Mucosa of rectum (tissue), 2 donors: ENCODE measurements at regions not wholly inside any gene's neighbourhood (a gene's known extent, or its start where the extent isn't known, plus 50 kb on each side); places are given as distances from the start of the nearest gene placed in this dataset.

Source experiments
- H3K27ac ChIP-seq, 2 donors: one replicate each; pipeline ENCODE4 v1.7.0; 2013; ENCODE audit warnings: inconsistent platforms in 2 of 2, low read depth in 2 of 2, low read length in 2 of 2
- H3K27me3 ChIP-seq, 2 donors: one replicate each; pipeline ENCODE4 v1.7.0; 2013; ENCODE audit warnings: low read length in 2 of 2; ENCODE audit not compliant: control insufficient read depth in 2 of 2, insufficient read depth in 2 of 2
- H3K36me3 ChIP-seq, 2 donors: one replicate each; pipeline ENCODE4 v1.7.0; 2013; ENCODE audit warnings: low read length in 2 of 2; ENCODE audit not compliant: control insufficient read depth in 2 of 2, insufficient read depth in 2 of 2
- H3K4me1 ChIP-seq, 2 donors: one replicate each; pipeline ENCODE4 v1.7.0; 2013; ENCODE audit warnings: low read length in 2 of 2, mild to moderate bottlenecking in 1 of 2; ENCODE audit not compliant: control insufficient read depth in 2 of 2, insufficient read depth in 2 of 2
- H3K4me3 ChIP-seq, 2 donors: one replicate each; pipeline ENCODE4 v1.7.0; 2013; ENCODE audit warnings: low read length in 2 of 2
- H3K9ac ChIP-seq, 2 donors: one replicate each; pipeline ENCODE4 v1.7.0; 2013; ENCODE audit warnings: low read length in 2 of 2, low read depth in 1 of 2, mild to moderate bottlenecking in 1 of 2
- H3K9me3 ChIP-seq, 2 donors: one replicate each; pipeline ENCODE4 v1.7.0; 2013; ENCODE audit warnings: low read length in 2 of 2; ENCODE audit not compliant: control insufficient read depth in 2 of 2
- donor health status: healthy.
- donor health status: Normal muscosa, but diverticular disease.

DNA sequence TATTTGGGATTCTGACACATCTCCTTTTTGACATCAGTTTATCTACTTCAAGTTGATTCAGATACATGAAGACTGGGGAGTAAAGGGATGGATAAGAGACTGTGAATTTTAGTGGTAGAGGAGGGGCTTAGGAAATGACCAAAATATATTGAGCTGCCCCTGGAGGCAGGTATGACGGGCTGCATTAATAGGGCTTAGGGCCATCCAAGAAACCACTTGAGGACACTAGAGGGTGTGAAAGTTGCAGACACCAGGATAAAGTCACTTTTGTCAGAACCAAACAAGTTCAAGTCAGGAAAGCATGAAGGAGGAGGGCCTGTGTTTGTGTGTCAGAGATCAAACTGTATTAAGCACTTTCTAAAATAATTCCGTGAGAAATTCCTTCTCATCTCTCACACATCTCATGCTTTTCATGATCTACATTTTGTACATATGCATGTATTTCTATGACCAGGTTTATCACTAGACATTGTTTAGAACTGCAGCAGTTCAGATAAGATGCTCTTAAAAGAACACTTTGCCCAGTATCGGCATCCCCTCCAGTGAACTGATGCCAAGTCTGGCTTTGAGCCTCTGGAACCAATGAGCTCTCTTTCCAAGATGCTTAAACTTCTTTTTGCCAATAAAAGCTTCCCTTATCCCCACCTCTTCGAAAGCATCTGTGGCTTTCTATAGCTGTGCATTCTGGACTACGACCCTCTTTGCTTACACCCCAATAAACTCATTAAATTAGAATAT, 136.9 kb downstream of the SLC38A1 start:
- Histone ChIP-seq H3K36me3 (no peaks in the 10 kb centered on the region), H3K9me3 (no peaks in the 10 kb centered on the region), H3K9ac (no peak overlapping the region), H3K27me3 (no peaks in the 10 kb centered on the region), H3K27ac (no peak overlapping the region), H3K4me1 (no peaks in the 10 kb centered on the region), H3K4me3 (no peak overlapping the region)

- no peak overlapping the region for H3K4me3 ChIP-seq
- H3K9ac ChIP-seq, result no peak overlapping the region
- H3K27me3 ChIP-seq, result no peaks in the 10 kb centered on the region
- H3K36me3 ChIP-seq, result no peaks in the 10 kb centered on the region
- H3K27ac ChIP-seq, result no peak overlapping the region
- H3K9me3 ChIP-seq, result no peaks in the 10 kb centered on the region
- H3K4me1 ChIP-seq, result peaks cover 4 to 10% of the 10 kb centered on the region in 2 donors
Measured at GRCh38 chr12:46127656-46128055, 137.3 kb upstream of the SCAF11 start.

DNA sequence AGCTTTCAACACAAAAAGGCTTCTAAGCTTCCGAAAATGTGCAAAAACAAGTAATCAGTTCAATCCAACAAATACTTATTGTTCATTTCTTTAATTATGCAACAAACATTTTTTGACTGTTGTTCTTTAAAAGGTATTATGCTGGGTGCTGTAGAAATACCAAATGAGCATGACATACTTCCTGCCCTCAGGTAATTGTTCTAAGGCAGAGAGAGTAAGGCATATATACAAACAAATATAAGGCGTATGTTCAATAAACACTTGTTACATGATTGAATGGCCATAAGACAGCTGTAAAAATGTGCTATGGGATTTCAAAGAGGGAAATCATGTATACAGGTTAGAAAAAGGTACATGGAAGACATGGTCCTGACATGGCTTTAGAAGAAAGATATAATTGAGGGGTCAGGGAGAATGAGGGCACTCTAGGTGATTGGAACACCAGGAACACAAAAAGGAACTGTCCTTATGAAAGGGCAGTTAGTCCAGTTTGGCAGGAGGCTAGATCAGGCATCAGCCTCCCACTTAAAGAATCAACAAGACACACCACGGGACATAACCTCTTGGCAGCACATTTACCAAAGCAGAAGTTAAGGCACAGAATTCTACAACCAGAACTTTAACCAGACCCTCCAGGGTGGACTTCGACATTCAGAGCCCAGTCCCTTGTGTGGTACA, 135.8 kb upstream of the SCAF11 start:
- peak overlapping the region; percentile 6 to 26 for H3K27ac ChIP-seq
- H3K27me3 ChIP-seq, result no peaks in the 10 kb centered on the region
- H3K4me3 ChIP-seq, result no peak overlapping the region
- peaks cover 4 to 10% of the 10 kb centered on the region in 2 donors for H3K4me1 ChIP-seq
- H3K9ac ChIP-seq, result no peak overlapping the region
- no peaks in the 10 kb centered on the region for H3K36me3 ChIP-seq
- no peaks in the 10 kb centered on the region for H3K9me3 ChIP-seq

DNA sequence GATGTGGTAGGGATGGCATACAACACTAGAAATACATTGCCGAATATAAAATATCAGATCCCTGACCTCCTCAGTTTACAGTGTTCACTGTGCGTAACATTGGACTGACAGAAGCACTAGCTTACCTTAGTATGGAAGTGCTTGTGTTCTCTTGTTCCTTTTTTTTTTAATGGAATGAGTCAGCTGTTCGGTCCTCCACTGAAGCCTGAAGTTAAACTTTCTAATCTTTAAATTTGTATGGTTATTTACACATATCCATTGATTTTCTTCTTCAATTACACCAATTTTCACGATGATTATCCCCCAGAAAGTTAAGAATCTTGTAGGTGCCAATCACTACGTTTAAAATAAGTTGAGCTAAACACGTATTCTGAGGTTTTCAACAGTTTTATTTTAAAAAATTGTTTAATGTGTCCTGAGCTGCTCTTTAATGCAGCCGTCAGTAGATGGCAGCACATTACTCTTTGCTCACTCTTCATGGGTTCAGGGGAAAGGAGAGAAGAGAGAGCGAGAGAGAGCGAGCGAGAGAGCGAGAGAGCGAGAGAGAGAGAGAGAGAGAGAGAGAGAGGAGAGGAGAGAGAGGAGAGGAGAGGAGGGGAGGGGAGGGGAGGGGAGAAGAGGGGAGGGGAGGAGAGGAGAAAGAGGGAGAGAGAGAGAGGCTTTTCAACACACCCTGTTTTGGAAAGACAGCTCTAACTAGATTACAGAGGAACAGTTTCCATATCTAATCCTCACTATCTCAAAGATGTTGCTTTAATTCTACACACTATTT, 134.7 kb upstream of the SCAF11 start:
- H3K4me3 ChIP-seq, result peak overlapping the region; percentile 23 to 26
- no peaks in the 10 kb centered on the region for H3K36me3 ChIP-seq
- peak overlapping the region in 1 of 2 donors; percentile 26 for H3K27ac ChIP-seq
- peaks cover 4 to 10% of the 10 kb centered on the region in 2 donors for H3K4me1 ChIP-seq
- H3K27me3 ChIP-seq, result no peaks in the 10 kb centered on the region
- peak overlapping the region in 1 of 2 donors; percentile 9 for H3K9ac ChIP-seq
- no peaks in the 10 kb centered on the region for H3K9me3 ChIP-seq

- H3K4me3 ChIP-seq, result no peak overlapping the region
- no peaks in the 10 kb centered on the region for H3K27me3 ChIP-seq
- no peak overlapping the region for H3K27ac ChIP-seq
- H3K4me1 ChIP-seq, result peaks cover 4 to 10% of the 10 kb centered on the region in 2 donors
- H3K9ac ChIP-seq, result no peak overlapping the region
- no peaks in the 10 kb centered on the region for H3K9me3 ChIP-seq
- H3K36me3 ChIP-seq, result no peaks in the 10 kb centered on the region
Measured at GRCh38 chr12:46124132-46124847, 133.9 kb upstream of the SCAF11 start.

DNA sequence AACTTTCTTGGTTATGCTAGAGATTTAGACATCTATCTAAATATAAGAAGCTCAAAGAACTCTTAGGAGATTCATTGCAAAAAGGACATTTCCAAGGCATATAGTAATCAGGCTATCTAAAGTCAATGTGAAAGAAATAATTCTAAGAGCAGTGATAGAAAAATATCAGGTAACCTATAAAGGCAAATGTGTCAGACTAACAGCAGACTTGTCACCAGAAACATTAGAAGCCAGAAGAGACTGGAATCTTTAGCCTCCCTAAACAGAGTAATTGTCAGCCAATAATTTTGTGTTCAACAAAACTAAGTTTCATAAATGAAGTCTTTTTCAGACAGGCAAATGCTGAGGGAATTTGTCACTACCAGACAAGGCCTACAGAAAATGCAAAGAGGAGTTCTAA, 122.0 kb upstream of the SCAF11 start:
- Histone ChIP-seq H3K9me3 (no peaks in the 10 kb centered on the region), H3K27ac (no peak overlapping the region), H3K27me3 (no peaks in the 10 kb centered on the region), H3K36me3 (no peaks in the 10 kb centered on the region), H3K9ac (no peak overlapping the region), H3K4me1 (no peaks in the 10 kb centered on the region), H3K4me3 (no peak overlapping the region)

- Histone ChIP-seq H3K4me1 (no peaks in the 10 kb centered on the region), H3K4me3 (no peak overlapping the region), H3K9me3 (no peaks in the 10 kb centered on the region), H3K27ac (no peak overlapping the region), H3K36me3 (no peaks in the 10 kb centered on the region), H3K9ac (no peak overlapping the region), H3K27me3 (no peaks in the 10 kb centered on the region)
Measured at GRCh38 chr12:46111715-46112114, 121.3 kb upstream of the SCAF11 start.

DNA sequence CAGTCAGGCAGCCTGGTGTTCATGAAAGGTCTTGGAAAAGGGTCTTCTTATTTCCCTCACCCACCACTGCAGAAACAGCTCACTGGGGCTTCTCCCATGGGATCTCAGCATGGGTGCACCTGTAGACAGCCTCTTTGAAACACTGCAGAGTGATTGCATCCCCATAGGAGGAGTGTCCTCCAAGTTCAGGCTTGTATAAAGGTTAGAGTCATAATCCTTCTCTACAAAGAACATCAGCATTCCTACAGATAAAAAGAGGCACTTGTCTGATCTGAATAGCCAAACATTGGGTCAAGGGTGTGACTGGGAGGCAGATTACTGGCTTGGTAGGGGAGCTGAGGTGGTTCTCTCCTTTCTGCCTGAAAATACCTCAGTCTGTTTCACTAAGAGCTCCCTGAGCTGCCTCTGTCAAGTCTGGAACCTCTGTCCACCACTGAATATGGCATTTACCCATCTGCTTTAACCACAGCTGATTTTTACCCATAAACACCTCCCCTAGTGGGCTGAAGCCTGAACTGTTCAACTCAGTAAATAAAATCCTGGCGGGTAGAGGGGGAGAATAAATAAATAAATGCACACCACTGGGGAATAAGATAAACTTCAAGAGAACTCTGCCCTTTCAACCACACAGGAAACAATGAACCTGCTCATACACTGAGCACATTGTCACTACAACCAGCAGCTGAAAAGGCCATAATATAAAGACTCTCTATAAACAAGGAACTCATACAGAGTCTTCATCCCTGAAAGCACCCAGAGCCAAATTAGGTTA, 120.7 kb upstream of the SCAF11 start:
- H3K27me3 ChIP-seq, result no peaks in the 10 kb centered on the region
- no peaks in the 10 kb centered on the region for H3K4me1 ChIP-seq
- no peak overlapping the region for H3K9ac ChIP-seq
- H3K9me3 ChIP-seq, result no peaks in the 10 kb centered on the region
- H3K27ac ChIP-seq, result no peak overlapping the region
- no peaks in the 10 kb centered on the region for H3K36me3 ChIP-seq
- no peak overlapping the region for H3K4me3 ChIP-seq

- Histone ChIP-seq H3K27ac (no peak overlapping the region), H3K27me3 (no peaks in the 10 kb centered on the region), H3K36me3 (no peaks in the 10 kb centered on the region), H3K4me1 (no peaks in the 10 kb centered on the region), H3K9ac (no peak overlapping the region), H3K4me3 (no peak overlapping the region), H3K9me3 (no peaks in the 10 kb centered on the region)
Measured at GRCh38 chr12:46110223-46110611, 119.8 kb upstream of the SCAF11 start.
